ENCODE measurements at regions not wholly inside any gene's neighbourhood (a gene's known extent, or its start where the extent isn't known, plus 50 kb on each side); places are given as distances from the start of the nearest gene placed in this dataset.
A peak's percentile ranks its signal among the peaks of the same experiment; 100 is the strongest.

- DNase-seq = no peak
These were observed 221.6 kb downstream of the BRINP2 start for GRCh38 chr1:177392336-177392735.

- no peak for DNase-seq
These were observed 215.3 kb downstream of the BRINP2 start for GRCh38 chr1:177385760-177386698.

GRCh38 chr1:177384461-177384860, 213.7 kb downstream of the BRINP2 start:
- no peak for DNase-seq

GRCh38 chr1:177383715-177384114, 213.0 kb downstream of the BRINP2 start:
- DNase-seq = peak; percentile 53

GRCh38 chr1:177377866-177378265, 207.1 kb downstream of the BRINP2 start:
- DNase-seq = no peak

- DNase-seq = peak; percentile 79
These were observed 197.5 kb downstream of the BRINP2 start for GRCh38 chr1:177368255-177368654.

- no peak for DNase-seq
These were observed 195.3 kb downstream of the BRINP2 start for GRCh38 chr1:177366091-177366490.

- DNase-seq = no peak
These were observed 190.0 kb downstream of the BRINP2 start for GRCh38 chr1:177360791-177361190.

GRCh38 chr1:177356674-177357435, 186.1 kb downstream of the BRINP2 start:
- no peak for DNase-seq

- DNase-seq = no peak
These were observed 184.8 kb downstream of the BRINP2 start for GRCh38 chr1:177355575-177355974.

- no peak for DNase-seq
These were observed 183.5 kb downstream of the BRINP2 start for GRCh38 chr1:177354247-177354646.

- peak; percentile 92 for DNase-seq
These were observed 180.8 kb downstream of the BRINP2 start for GRCh38 chr1:177351361-177352108.

GRCh38 chr1:177346790-177347359, 176.1 kb downstream of the BRINP2 start:
- DNase-seq = no peak

GRCh38 chr1:177343445-177343844, 172.7 kb downstream of the BRINP2 start:
- no peak for DNase-seq

GRCh38 chr1:177341773-177342172, 171.0 kb downstream of the BRINP2 start:
- no peak for DNase-seq

GRCh38 chr1:177340601-177341067, 169.9 kb downstream of the BRINP2 start:
- DNase-seq = no peak

- no peak for DNase-seq
These were observed 167.6 kb downstream of the BRINP2 start for GRCh38 chr1:177338376-177338775.

GRCh38 chr1:177334903-177335302, 164.1 kb downstream of the BRINP2 start:
- no peak for DNase-seq

GRCh38 chr1:177333936-177334595, 163.3 kb downstream of the BRINP2 start:
- DNase-seq = no peak

Measured in MV-4-11 (cell line).